Astrocyte of the spinal cord (primary cell): ENCODE measurements at regions not wholly inside any gene's neighbourhood (a gene's known extent, or its start where the extent isn't known, plus 50 kb on each side); places are given as distances from the start of the nearest gene placed in this dataset.
A peak's percentile ranks its signal among the peaks of the same experiment; 100 is the strongest.

Experiments
- DNase-seq: peaks from one replicate; pipeline ENCODE4 v3.0.0; 2011; ENCODE audit warnings: low read depth, low spot score
- H3K4me3 ChIP-seq: 2 replicates; pipeline ENCODE4 v1.5.1; 2011; ENCODE audit warnings: low read depth, mild to moderate bottlenecking, low read length, moderate library complexity
- CTCF ChIP-seq: IDR thresholded peaks from 2 replicates; pipeline ENCODE4 v1.5.1; 2012; ENCODE audit warnings: low read depth, mild to moderate bottlenecking, low read length, inconsistent platforms
- in situ Hi-C: cut with HindIII; loops from 2 replicates; pipeline ENCODE4 v1.10.0; 2017; ENCODE audit warnings: low sequenced_read_pairs

- no peak for TF ChIP-seq CTCF
- in situ Hi-C loops: no loop called here
- no peak for DNase-seq
- H3K4me3 ChIP-seq: no peak overlapping the region
Observed at GRCh38 chr4:174586651-174587050, 64.4 kb upstream of the HPGD start.

GRCh38 chr4:174583056-174583455, 60.8 kb upstream of the HPGD start:
- in situ Hi-C loops: no loop called here
- no peak for TF ChIP-seq CTCF
- H3K4me3 ChIP-seq: no peak overlapping the region
- no peak for DNase-seq

- no peak for DNase-seq
- in situ Hi-C loops: no loop called here
- H3K4me3 ChIP-seq: no peak overlapping the region
- TF ChIP-seq CTCF: no peak
Observed at GRCh38 chr4:174582463-174582862, 60.2 kb upstream of the HPGD start.

GRCh38 chr4:174581901-174582300, 59.6 kb upstream of the HPGD start:
- in situ Hi-C loops: no loop called here
- no peak for DNase-seq
- TF ChIP-seq CTCF: no peak
- no peak overlapping the region for H3K4me3 ChIP-seq

- H3K4me3 ChIP-seq: no peak overlapping the region
- TF ChIP-seq CTCF: no peak
- DNase-seq: no peak
- in situ Hi-C loops: no loop called here
Observed at GRCh38 chr4:174580597-174580996, 58.3 kb upstream of the HPGD start.

- no peak for TF ChIP-seq CTCF
- peak; percentile 45 for DNase-seq
- in situ Hi-C loops: no loop called here
- no peak overlapping the region for H3K4me3 ChIP-seq
Observed at GRCh38 chr4:174579421-174579820, 57.1 kb upstream of the HPGD start.

- no peak for TF ChIP-seq CTCF
- in situ Hi-C loops: no loop called here
- H3K4me3 ChIP-seq: no peak overlapping the region
- DNase-seq: peak; percentile 45
Observed at GRCh38 chr4:174578366-174578765, 56.1 kb upstream of the HPGD start.
